Stomach (tissue), 8 donors: ENCODE measurements at regions not wholly inside any gene's neighbourhood (a gene's known extent, or its start where the extent isn't known, plus 50 kb on each side); places are given as distances from the start of the nearest gene placed in this dataset.

Experiments
- DNase-seq, 2 donors: peaks; one replicate each; pipeline versions ENCODE4 v3.0.0 to v3.0.0-alpha.2; 2013 to 2019
- H3K27ac ChIP-seq, 5 donors: fragments of 200-600 bp in 4 of 5; sonication (generic) in 4 of 5; one replicate each; pipeline ENCODE4 v1.5.1; 2013 to 2019; ENCODE audit warnings: mild to moderate bottlenecking in 1 of 5, moderate library complexity in 1 of 5
- H3K27me3 ChIP-seq, 3 donors: fragments of 200-600 bp; sonication (generic); one replicate each; pipeline ENCODE4 v1.5.1; 2017 to 2019; ENCODE audit warnings: mixed run types in 1 of 3
- H3K36me3 ChIP-seq, 4 donors: fragments of 200-600 bp; sonication (generic); 1 replicate in 3 of 4; 2 replicates in 1 of 4; pipeline ENCODE4 v1.5.1; 2016 to 2019
- H3K4me1 ChIP-seq, 4 donors: fragments of 200-600 bp; sonication (generic); one replicate each; pipeline ENCODE4 v1.5.1; 2016 to 2019
- H3K4me3 ChIP-seq, 4 donors: fragments of 200-600 bp; sonication (generic) in 3 of 4; one replicate each; pipeline ENCODE4 v1.5.1; 2016 to 2019; ENCODE audit warnings: mild to moderate bottlenecking in 1 of 4
- H3K9me3 ChIP-seq, 4 donors: fragments of 200-600 bp; sonication (generic); one replicate each; pipeline ENCODE4 v1.5.1; 2016 to 2019
- CTCF ChIP-seq, 7 experiments: fragments of 450-650 bp in 4 of 7; fragments of 200-600 bp in 3 of 7; sonication (generic) in 3 of 7; IDR thresholded peaks; one replicate each; pipeline ENCODE4 v1.5.1; 2016 to 2019; ENCODE audit warnings: antibody characterized with exemption in 7 of 7, control low read depth in 2 of 7, mild to moderate bottlenecking in 1 of 7
- EP300 ChIP-seq: sonication (generic); formaldehyde crosslinking; IDR thresholded peaks from one replicate; pipeline ENCODE4 v1.6.1; 2017; ENCODE audit warnings: antibody characterized with exemption
- POLR2A ChIP-seq, 4 donors: fragments of 450-650 bp; IDR thresholded peaks; one replicate each; pipeline ENCODE4 v1.6.1; 2016; ENCODE audit warnings: antibody characterized with exemption in 4 of 4, control low read depth in 2 of 4, mild to moderate bottlenecking in 1 of 4, moderate library complexity in 1 of 4
- POLR2AphosphoS5 ChIP-seq, 3 donors: sonication (generic); formaldehyde crosslinking; IDR thresholded peaks; one replicate each; pipeline ENCODE4 v1.6.1; 2016; ENCODE audit warnings: antibody characterized with exemption in 3 of 3
- WGBS, 5 donors: extraction: QIAGEN DNeasy Blood & Tissue Kit in 3 of 5; methylation state at CpG; one replicate each; pipeline versions ENCODE4 v1.1.5 to v1.1.7; 2013 to 2018; 5-methylcytosine and 5-hydroxymethylcytosine counted together
- intact Hi-C: fragments of 100-400 bp; cut with DNase I; formaldehyde crosslinking; loops from one replicate; pipeline ENCODE4 v1.15.1; 2023; ENCODE audit warnings: low total_unique reads
- donor health status: healthy with polysubstance abuse.
- donor health status: Bipolar disorder and iron deficiency.
- donor health status: healthy.

GRCh38 chr5:27406020-27406419 is 367.6 kb upstream of the CDH9 start:
- DNase-seq: no peak
- intact Hi-C loops: no loop called here
- Histone ChIP-seq H3K27ac (no peak overlapping the region), H3K9me3 (no peaks in the 10 kb centered on the region), H3K27me3 (no peaks in the 10 kb centered on the region), H3K4me3 (no peak overlapping the region), H3K4me1 (no peaks in the 10 kb centered on the region), H3K36me3 (no peaks in the 10 kb centered on the region)
- WGBS, 5 donors: 44 to 76% (median 68%) methylated on average over 1 of the region's 1 CpG
- no peak for TF ChIP-seq CTCF (IDR thresholded peaks at IDR 0.05)
- no peak for TF ChIP-seq POLR2A (IDR thresholded peaks at IDR 0.05)
- TF ChIP-seq POLR2AphosphoS5 (IDR thresholded peaks at IDR 0.05): no peak
- TF ChIP-seq EP300: no peak

- no peaks in the 10 kb centered on the region for H3K27me3 ChIP-seq
- no peak for DNase-seq
- intact Hi-C loops: no loop called here
- no peak overlapping the region for H3K4me3 ChIP-seq
- 66 to 74% (median 67%) methylated on average over 5 of the region's 5 CpGs for whole genome bisulfite sequencing, 5 donors
- TF ChIP-seq CTCF (IDR thresholded peaks at IDR 0.05) (no peak), POLR2AphosphoS5 (IDR thresholded peaks at IDR 0.05) (no peak), POLR2A (IDR thresholded peaks at IDR 0.05) (no peak), EP300 (no peak)
- peaks cover 0 to 4% (median 0%) of the 10 kb centered on the region in 4 donors for H3K9me3 ChIP-seq
- H3K4me1 ChIP-seq: no peaks in the 10 kb centered on the region
- H3K36me3 ChIP-seq: no peaks in the 10 kb centered on the region
- H3K27ac ChIP-seq: no peak overlapping the region
Measured at GRCh38 chr5:27403243-27403882, 365.0 kb upstream of the CDH9 start.

GRCh38 chr5:27402828-27403227 is 364.4 kb upstream of the CDH9 start:
- Histone ChIP-seq H3K4me3 (no peak overlapping the region), H3K27me3 (no peaks in the 10 kb centered on the region), H3K9me3 (peaks cover 0 to 4% (median 0%) of the 10 kb centered on the region in 4 donors), H3K36me3 (no peaks in the 10 kb centered on the region), H3K27ac (no peak overlapping the region), H3K4me1 (no peaks in the 10 kb centered on the region)
- intact Hi-C loops: no loop called here
- DNase-seq: no peak
- WGBS, 5 donors: 72 to 78% (median 74%) methylated on average over 3 of the region's 3 CpGs
- TF ChIP-seq POLR2AphosphoS5 (IDR thresholded peaks at IDR 0.05): no peak
- TF ChIP-seq EP300: no peak
- TF ChIP-seq CTCF (IDR thresholded peaks at IDR 0.05): no peak
- no peak for TF ChIP-seq POLR2A (IDR thresholded peaks at IDR 0.05)

GRCh38 chr5:27396998-27397397 is 358.6 kb upstream of the CDH9 start:
- no peak for TF ChIP-seq EP300
- TF ChIP-seq POLR2AphosphoS5 (IDR thresholded peaks at IDR 0.05): no peak
- TF ChIP-seq POLR2A (IDR thresholded peaks at IDR 0.05): no peak
- WGBS, 5 donors: 86 to 92% (median 90%) methylated on average over 9 of the region's 9 CpGs
- intact Hi-C loops: no loop called here
- Histone ChIP-seq H3K4me1 (no peaks in the 10 kb centered on the region), H3K27ac (no peak overlapping the region), H3K27me3 (no peaks in the 10 kb centered on the region), H3K9me3 (peaks cover 0 to 4% (median 2%) of the 10 kb centered on the region in 4 donors), H3K4me3 (no peak overlapping the region), H3K36me3 (no peaks in the 10 kb centered on the region)
- no peak for DNase-seq

GRCh38 chr5:27392716-27393115 is 354.3 kb upstream of the CDH9 start:
- H3K4me1 ChIP-seq: no peaks in the 10 kb centered on the region
- intact Hi-C loops: no loop called here
- no peaks in the 10 kb centered on the region for H3K27me3 ChIP-seq
- no peak overlapping the region for H3K4me3 ChIP-seq
- TF ChIP-seq CTCF (IDR thresholded peaks at IDR 0.05): no peak
- no peak for TF ChIP-seq POLR2A (IDR thresholded peaks at IDR 0.05)
- no peak for TF ChIP-seq EP300
- no peak for TF ChIP-seq POLR2AphosphoS5 (IDR thresholded peaks at IDR 0.05)
- peaks cover 0 to 4% (median 0%) of the 10 kb centered on the region in 4 donors for H3K9me3 ChIP-seq
- DNase-seq: no peak
- WGBS, 5 donors: 60 to 75% (median 68%) methylated on average over 1 of the region's 1 CpG
- no peak overlapping the region for H3K27ac ChIP-seq
- H3K36me3 ChIP-seq: no peaks in the 10 kb centered on the region
